IMR-90 (cell line): ENCODE measurements at regions not wholly inside any gene's neighbourhood (a gene's known extent, or its start where the extent isn't known, plus 50 kb on each side); places are given as distances from the start of the nearest gene placed in this dataset.

Source experiments
- ATAC-seq: fragments of 200-7000 bp; cut with Tn5 transposase; 2 replicates; pipeline ENCODE4 v1.9.1; 2020; ENCODE audit warnings: low read depth, mild to moderate bottlenecking, moderate library complexity
- BruUV-seq: library from RNA; stranded (reverse); fragments of 400-500 nt; replicated peaks from 2 replicates; lab custom pipeline; 2021; lab: Mats Ljungman, UMichigan
- CTCF ChIA-PET: fragments of 300-600 bp; formaldehyde crosslinking; extraction: SDS; loops from one replicate; lab custom pipeline; 2021; ENCODE audit warnings: antibody characterized with exemption; lab: Yijun Ruan, JAX
- POLR2A ChIA-PET: fragments of 300-600 bp; sonication (Branson Sonifier 250); formaldehyde crosslinking; loops from one replicate; lab custom pipeline; 2022; ENCODE audit warnings: antibody characterized with exemption; ENCODE audit not compliant: unreplicated experiment; lab: Charles Lee
- DNase-seq: peaks from one replicate; pipeline ENCODE4 v3.0.0; 2013
- H2AFZ ChIP-seq: replicated peaks from 2 replicates; pipeline ENCODE3; 2013; ENCODE audit warnings: low read length, mild to moderate bottlenecking; ENCODE audit not compliant: poor library complexity
- H2AK5ac ChIP-seq: 2 replicates; pipeline ENCODE4 v1.6.1; 2013; ENCODE audit warnings: low read depth, low read length, inconsistent platforms
- H2AK9ac ChIP-seq: replicated peaks from 2 replicates; pipeline ENCODE3; 2013; ENCODE audit warnings: mild to moderate bottlenecking, low read depth, low read length, moderate library complexity; ENCODE audit not compliant: poor library complexity
- H2BK120ac ChIP-seq: 2 replicates; pipeline ENCODE4 v1.6.1; 2013; ENCODE audit warnings: low read depth, low read length, inconsistent platforms
- H2BK15ac ChIP-seq: 3 replicates; pipeline ENCODE4 v1.6.1; 2013; ENCODE audit warnings: low read depth, low read length, inconsistent platforms
- H2BK20ac ChIP-seq: 2 replicates; pipeline ENCODE4 v1.6.1; 2013; ENCODE audit warnings: low read depth, mild to moderate bottlenecking, inconsistent platforms, low read length, moderate library complexity
- H2BK5ac ChIP-seq: 2 replicates; pipeline ENCODE4 v1.6.1; 2013; ENCODE audit warnings: mild to moderate bottlenecking, low read depth, low read length, inconsistent platforms; ENCODE audit not compliant: poor library complexity, severe bottlenecking
- H3K14ac ChIP-seq: replicated peaks from 2 replicates; pipeline ENCODE4 v1.6.1; 2013; ENCODE audit warnings: low read depth, low read length, inconsistent platforms
- H3K18ac ChIP-seq: 2 replicates; pipeline ENCODE4 v1.6.1; 2013; ENCODE audit warnings: low read depth, low read length, control low read depth
- H3K23ac ChIP-seq: 2 replicates; pipeline ENCODE4 v1.6.1; 2013; ENCODE audit warnings: low read depth, low read length, inconsistent platforms
- H3K27ac ChIP-seq: 2 replicates; pipeline ENCODE4 v1.5.1; 2013; ENCODE audit warnings: mild to moderate bottlenecking, control low read depth, low read length; ENCODE audit not compliant: insufficient read depth
- H3K27me3 ChIP-seq: 2 replicates; pipeline ENCODE4 v1.6.1; 2013; ENCODE audit warnings: low read length; ENCODE audit not compliant: control insufficient read depth, insufficient read depth
- H3K36me3 ChIP-seq: 2 replicates; pipeline ENCODE4 v1.6.1; 2013; ENCODE audit warnings: low read length, mixed read lengths; ENCODE audit not compliant: control insufficient read depth, insufficient read depth
- H3K4ac ChIP-seq: 2 replicates; pipeline ENCODE4 v1.6.1; 2013; ENCODE audit warnings: low read depth, low read length, inconsistent platforms
- H3K4me1 ChIP-seq: 2 replicates; pipeline ENCODE4 v1.6.1; 2013; ENCODE audit warnings: low read length, mixed read lengths; ENCODE audit not compliant: control insufficient read depth, insufficient read depth
- H3K4me2 ChIP-seq: 2 replicates; pipeline ENCODE4 v1.6.1; 2013; ENCODE audit warnings: low read depth, mild to moderate bottlenecking, control low read depth, low read length, moderate library complexity
- H3K4me3 ChIP-seq: 2 replicates; pipeline ENCODE4 v1.5.1; 2013; ENCODE audit warnings: low read depth, mild to moderate bottlenecking, control low read depth, low read length, moderate library complexity; ENCODE audit not compliant: insufficient read depth
- H3K56ac ChIP-seq: 2 replicates; pipeline ENCODE4 v1.6.1; 2013; ENCODE audit warnings: low read length, inconsistent platforms; ENCODE audit not compliant: insufficient read depth; ENCODE audit errors: extremely low read depth
- H3K79me1 ChIP-seq, 2 experiments: 2 replicates each; pipeline ENCODE4 v1.6.1; 2013; ENCODE audit warnings: low read length in 2 of 2, inconsistent platforms in 1 of 2, low read depth in 1 of 2
- H3K9ac ChIP-seq: 2 replicates; pipeline ENCODE4 v1.6.1; 2013; ENCODE audit warnings: low read depth, low read length, control low read depth
- H3K9me1 ChIP-seq: 2 replicates; pipeline ENCODE4 v1.6.1; 2013; ENCODE audit warnings: low read length, inconsistent platforms; ENCODE audit not compliant: insufficient read depth
- H3K9me3 ChIP-seq: 2 replicates; pipeline ENCODE4 v1.6.1; 2013; ENCODE audit warnings: low read length; ENCODE audit not compliant: control insufficient read depth, insufficient read depth
- H4K20me1 ChIP-seq: 2 replicates; pipeline ENCODE4 v1.6.1; 2013; ENCODE audit warnings: low read length, inconsistent platforms; ENCODE audit not compliant: insufficient read depth
- H4K5ac ChIP-seq: 2 replicates; pipeline ENCODE4 v1.6.1; 2013; ENCODE audit warnings: mild to moderate bottlenecking, low read depth, low read length, control low read depth
- H4K8ac ChIP-seq, 2 experiments: 2 replicates each; pipeline ENCODE4 v1.6.1; 2013; ENCODE audit warnings: low read depth in 2 of 2, low read length in 2 of 2, control low read depth in 1 of 2, inconsistent platforms in 1 of 2
- H4K91ac ChIP-seq: 2 replicates; pipeline ENCODE4 v1.6.1; 2013; ENCODE audit warnings: low read depth, low read length, inconsistent platforms; ENCODE audit not compliant: insufficient read depth
- CHD1 ChIP-seq: IDR thresholded peaks from 2 replicates; pipeline ENCODE4 v1.6.1; 2012; ENCODE audit warnings: low read depth, low read length, improper control_type of control experiment
- MAFK ChIP-seq: IDR thresholded peaks from 2 replicates; pipeline ENCODE4 v1.6.1; 2012; ENCODE audit warnings: low read depth, low read length, improper control_type of control experiment
- MAZ ChIP-seq: IDR thresholded peaks from 2 replicates; pipeline ENCODE4 v1.6.1; 2012; ENCODE audit warnings: low read depth, mild to moderate bottlenecking, low read length, improper control_type of control experiment, moderate library complexity, borderline replicate concordance
- MXI1 ChIP-seq: IDR thresholded peaks from 2 replicates; pipeline ENCODE4 v1.6.1; 2012; ENCODE audit warnings: low read depth, mild to moderate bottlenecking, low read length, moderate library complexity, borderline replicate concordance
- POLR2A ChIP-seq: IDR thresholded peaks from 2 replicates; pipeline ENCODE4 v1.6.1; 2012; ENCODE audit warnings: mild to moderate bottlenecking, low read depth, low read length
- RCOR1 ChIP-seq: IDR thresholded peaks from 2 replicates; pipeline ENCODE4 v1.6.1; 2012; ENCODE audit warnings: mild to moderate bottlenecking, low read length, improper control_type of control experiment; ENCODE audit not compliant: insufficient replicate concordance
- RFX5 ChIP-seq: IDR thresholded peaks from 2 replicates; pipeline ENCODE4 v1.8.0; 2012; ENCODE audit warnings: low read depth, mild to moderate bottlenecking, low read length, moderate library complexity
- WGBS, 2 experiments: methylation state at CpG; one replicate each; pipeline versions ENCODE4 v1.1.5 to v1.1.7; 2013; ENCODE audit warnings: missing lambda C conversion rate in 2 of 2; ENCODE audit not compliant: insufficient read length in 1 of 2; ENCODE audit errors: extremely low coverage in 2 of 2; 5-methylcytosine and 5-hydroxymethylcytosine counted together
- dilution Hi-C: fragments of 300-500 bp; cut with HindIII; formaldehyde crosslinking; loops from one replicate; pipeline ENCODE4 v1.14.3; 2018; ENCODE audit warnings: low sequenced_read_pairs; ENCODE audit not compliant: unreplicated experiment
- in situ Hi-C: fragments of 300-500 bp; cut with MboI; formaldehyde crosslinking; loops from 3 replicates; pipeline ENCODE4 v1.14.3; 2019; ENCODE audit warnings: low sequenced_read_pairs, inconsistent platforms, mixed read lengths
- intact Hi-C: fragments of 100-400 bp; cut with micrococcal nuclease; formaldehyde crosslinking; loops from 2 replicates; pipeline ENCODE4 v1.10.0; 2022
- TF ChIP-seq, protein P1 (sequence below): fragments of 150-350 bp; IDR thresholded peaks from 2 replicates; pipeline ENCODE4 v1.6.1; 2017; ENCODE audit warnings: mild to moderate bottlenecking, antibody characterized with exemption, low read length, low read depth
- TF ChIP-seq, protein P2 (sequence below): conservative IDR thresholded peaks from 2 replicates; pipeline ENCODE4 v1.5.1; 2012; ENCODE audit warnings: mild to moderate bottlenecking, low read depth, low read length, improper control_type of control experiment

DNA sequence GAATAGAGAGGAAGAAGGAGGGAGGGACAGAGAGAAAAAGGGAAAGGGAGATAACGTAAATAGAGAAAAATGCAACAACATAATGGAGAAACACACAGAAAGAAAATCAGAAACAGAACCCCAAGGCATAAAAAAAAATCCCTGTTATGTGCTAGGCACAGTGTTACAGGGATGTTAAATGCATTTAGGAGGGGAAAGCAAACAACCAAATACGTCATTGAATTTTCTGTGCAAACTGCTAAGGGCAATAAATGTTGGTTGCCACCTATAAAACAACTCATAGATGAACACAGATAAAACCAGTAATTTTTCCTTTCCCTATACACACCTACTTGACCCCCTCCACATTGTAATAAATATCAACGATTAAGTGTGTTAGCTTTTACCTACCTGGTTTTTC lies 51.3 kb upstream of the ASTN2 start:
- Histone ChIP-seq H3K9ac (no peak overlapping the region), H3K23ac (no peak overlapping the region), H3K79me1 (no peaks in the 10 kb centered on the region), H3K14ac (no peak overlapping the region), H3K56ac (no peak overlapping the region), H3K9me3 (peaks cover 12% of the 10 kb centered on the region; the same call in 1 of the 2 replicates), H4K5ac (no peak overlapping the region), H3K27ac (no peak overlapping the region), H3K4me1 (no peaks in the 10 kb centered on the region), H4K20me1 (no peaks in the 10 kb centered on the region), H4K91ac (no peak overlapping the region), H3K4me3 (no peak overlapping the region), H3K27me3 (no peaks in the 10 kb centered on the region), H3K4me2 (no peak overlapping the region), H2BK20ac (no peak overlapping the region), H4K8ac (no peak overlapping the region), H2AFZ (no peak overlapping the region), H3K36me3 (no peaks in the 10 kb centered on the region), H3K18ac (no peak overlapping the region), H3K9me1 (no peaks in the 10 kb centered on the region), H2BK120ac (no peak overlapping the region), H2BK5ac (no peak overlapping the region), H2AK9ac (no peak overlapping the region), H2AK5ac (no peak overlapping the region), H3K4ac (no peak overlapping the region), H2BK15ac (no peak overlapping the region)
- DNase-seq (no peak), ATAC-seq (no peak)
- TF ChIP-seq, protein P1, sequence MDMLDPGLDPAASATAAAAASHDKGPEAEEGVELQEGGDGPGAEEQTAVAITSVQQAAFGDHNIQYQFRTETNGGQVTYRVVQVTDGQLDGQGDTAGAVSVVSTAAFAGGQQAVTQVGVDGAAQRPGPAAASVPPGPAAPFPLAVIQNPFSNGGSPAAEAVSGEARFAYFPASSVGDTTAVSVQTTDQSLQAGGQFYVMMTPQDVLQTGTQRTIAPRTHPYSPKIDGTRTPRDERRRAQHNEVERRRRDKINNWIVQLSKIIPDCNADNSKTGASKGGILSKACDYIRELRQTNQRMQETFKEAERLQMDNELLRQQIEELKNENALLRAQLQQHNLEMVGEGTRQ, result no peak
- TF ChIP-seq MXI1, result no peak
- TF ChIP-seq RFX5, result no peak
- TF ChIP-seq CHD1, result no peak
- TF ChIP-seq, protein P2, sequence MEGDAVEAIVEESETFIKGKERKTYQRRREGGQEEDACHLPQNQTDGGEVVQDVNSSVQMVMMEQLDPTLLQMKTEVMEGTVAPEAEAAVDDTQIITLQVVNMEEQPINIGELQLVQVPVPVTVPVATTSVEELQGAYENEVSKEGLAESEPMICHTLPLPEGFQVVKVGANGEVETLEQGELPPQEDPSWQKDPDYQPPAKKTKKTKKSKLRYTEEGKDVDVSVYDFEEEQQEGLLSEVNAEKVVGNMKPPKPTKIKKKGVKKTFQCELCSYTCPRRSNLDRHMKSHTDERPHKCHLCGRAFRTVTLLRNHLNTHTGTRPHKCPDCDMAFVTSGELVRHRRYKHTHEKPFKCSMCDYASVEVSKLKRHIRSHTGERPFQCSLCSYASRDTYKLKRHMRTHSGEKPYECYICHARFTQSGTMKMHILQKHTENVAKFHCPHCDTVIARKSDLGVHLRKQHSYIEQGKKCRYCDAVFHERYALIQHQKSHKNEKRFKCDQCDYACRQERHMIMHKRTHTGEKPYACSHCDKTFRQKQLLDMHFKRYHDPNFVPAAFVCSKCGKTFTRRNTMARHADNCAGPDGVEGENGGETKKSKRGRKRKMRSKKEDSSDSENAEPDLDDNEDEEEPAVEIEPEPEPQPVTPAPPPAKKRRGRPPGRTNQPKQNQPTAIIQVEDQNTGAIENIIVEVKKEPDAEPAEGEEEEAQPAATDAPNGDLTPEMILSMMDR, result no peak
- TF ChIP-seq POLR2A, result no peak
- TF ChIP-seq MAFK, result no peak
- no peak for TF ChIP-seq RCOR1
- no peak for TF ChIP-seq MAZ
- intact Hi-C loops (no loop called here), dilution Hi-C loops (no loop called here), in situ Hi-C loops (no loop called here)
- CTCF ChIA-PET, result no interaction called here
- WGBS, 2 experiments, result no CpG with 5 or more reads among the region's 3 CpGs
- POLR2A ChIA-PET, result no interaction called here
- BruUV-seq, result no TSS peak
